Muscle layer of colon (tissue), 2 donors: ENCODE measurements at regions not wholly inside any gene's neighbourhood (a gene's known extent, or its start where the extent isn't known, plus 50 kb on each side); places are given as distances from the start of the nearest gene placed in this dataset.

Experiments
- H3K27ac ChIP-seq: one replicate; pipeline ENCODE4 v1.7.0; 2013; ENCODE audit warnings: low read depth, mild to moderate bottlenecking, low read length, moderate library complexity
- H3K27me3 ChIP-seq, 2 donors: one replicate each; pipeline ENCODE4 v1.7.0; 2013; ENCODE audit warnings: low read length in 2 of 2, mild to moderate bottlenecking in 2 of 2; ENCODE audit not compliant: insufficient read depth in 2 of 2, control insufficient read depth in 1 of 2
- H3K36me3 ChIP-seq: one replicate; pipeline ENCODE4 v1.7.0; 2013; ENCODE audit warnings: mild to moderate bottlenecking, low read length; ENCODE audit not compliant: insufficient read depth
- H3K4me1 ChIP-seq: one replicate; pipeline ENCODE4 v1.7.0; 2013; ENCODE audit warnings: mild to moderate bottlenecking, low read length; ENCODE audit not compliant: insufficient read depth
- H3K4me3 ChIP-seq, 2 donors: one replicate each; pipeline ENCODE4 v1.7.0; 2013; ENCODE audit warnings: low read length in 2 of 2, low read depth in 1 of 2, mild to moderate bottlenecking in 1 of 2, moderate library complexity in 1 of 2
- H3K9ac ChIP-seq: one replicate; pipeline ENCODE4 v1.7.0; 2013; ENCODE audit warnings: low read length
- H3K9me3 ChIP-seq: one replicate; pipeline ENCODE4 v1.7.0; 2013; ENCODE audit warnings: mild to moderate bottlenecking, low read length
- donor health status: abdominal sarcoma.
- donor health status: Adenocarcinoma of cecum.

- Histone ChIP-seq H3K4me3 (no peak overlapping the region), H3K36me3 (no peaks in the 10 kb centered on the region), H3K9ac (no peak overlapping the region), H3K9me3 (no peaks in the 10 kb centered on the region), H3K27me3 (no peaks in the 10 kb centered on the region), H3K4me1 (no peaks in the 10 kb centered on the region), H3K27ac (no peak overlapping the region)
These were observed 419.9 kb downstream of the HAPSTR1 start for GRCh38 chr16:9511389-9511788.

GRCh38 chr16:9516444-9516843, 425.0 kb downstream of the HAPSTR1 start:
- no peaks in the 10 kb centered on the region for H3K9me3 ChIP-seq
- no peaks in the 10 kb centered on the region for H3K27me3 ChIP-seq
- no peaks in the 10 kb centered on the region for H3K36me3 ChIP-seq
- no peak overlapping the region for H3K4me3 ChIP-seq
- no peak overlapping the region for H3K9ac ChIP-seq
- H3K27ac ChIP-seq: no peak overlapping the region
- H3K4me1 ChIP-seq: peaks cover 18% of the 10 kb centered on the region

GRCh38 chr16:9518051-9518450, 426.6 kb downstream of the HAPSTR1 start:
- Histone ChIP-seq H3K27ac (peak overlapping the region; percentile 68), H3K4me3 (no peak overlapping the region), H3K27me3 (no peaks in the 10 kb centered on the region), H3K36me3 (no peaks in the 10 kb centered on the region), H3K9ac (no peak overlapping the region), H3K9me3 (no peaks in the 10 kb centered on the region), H3K4me1 (peaks cover 18% of the 10 kb centered on the region)

GRCh38 chr16:9518581-9518980, 427.1 kb downstream of the HAPSTR1 start:
- H3K4me3 ChIP-seq: no peak overlapping the region
- no peaks in the 10 kb centered on the region for H3K36me3 ChIP-seq
- H3K9me3 ChIP-seq: no peaks in the 10 kb centered on the region
- no peaks in the 10 kb centered on the region for H3K27me3 ChIP-seq
- no peak overlapping the region for H3K9ac ChIP-seq
- peaks cover 18% of the 10 kb centered on the region for H3K4me1 ChIP-seq
- no peak overlapping the region for H3K27ac ChIP-seq

- H3K27me3 ChIP-seq: no peaks in the 10 kb centered on the region
- no peak overlapping the region for H3K27ac ChIP-seq
- peaks cover 18% of the 10 kb centered on the region for H3K4me1 ChIP-seq
- H3K36me3 ChIP-seq: no peaks in the 10 kb centered on the region
- H3K4me3 ChIP-seq: no peak overlapping the region
- no peak overlapping the region for H3K9ac ChIP-seq
- no peaks in the 10 kb centered on the region for H3K9me3 ChIP-seq
These were observed 430.4 kb downstream of the HAPSTR1 start for GRCh38 chr16:9521749-9522370.

- Histone ChIP-seq H3K27ac (no peak overlapping the region), H3K9ac (no peak overlapping the region), H3K27me3 (no peaks in the 10 kb centered on the region), H3K36me3 (no peaks in the 10 kb centered on the region), H3K9me3 (no peaks in the 10 kb centered on the region), H3K4me1 (peaks cover 11% of the 10 kb centered on the region), H3K4me3 (no peak overlapping the region)
These were observed 431.2 kb downstream of the HAPSTR1 start for GRCh38 chr16:9522614-9523013.

- no peak overlapping the region for H3K9ac ChIP-seq
- H3K27ac ChIP-seq: no peak overlapping the region
- H3K4me3 ChIP-seq: no peak overlapping the region
- no peaks in the 10 kb centered on the region for H3K9me3 ChIP-seq
- no peaks in the 10 kb centered on the region for H3K4me1 ChIP-seq
- H3K27me3 ChIP-seq: no peaks in the 10 kb centered on the region
- H3K36me3 ChIP-seq: no peaks in the 10 kb centered on the region
These were observed 432.6 kb downstream of the HAPSTR1 start for GRCh38 chr16:9523994-9524393.

GRCh38 chr16:9525037-9525436, 433.6 kb downstream of the HAPSTR1 start:
- Histone ChIP-seq H3K9ac (no peak overlapping the region), H3K4me1 (no peaks in the 10 kb centered on the region), H3K27me3 (no peaks in the 10 kb centered on the region), H3K9me3 (no peaks in the 10 kb centered on the region), H3K27ac (no peak overlapping the region), H3K4me3 (no peak overlapping the region), H3K36me3 (no peaks in the 10 kb centered on the region)

- H3K9me3 ChIP-seq: no peaks in the 10 kb centered on the region
- H3K36me3 ChIP-seq: no peaks in the 10 kb centered on the region
- no peak overlapping the region for H3K27ac ChIP-seq
- no peaks in the 10 kb centered on the region for H3K27me3 ChIP-seq
- no peak overlapping the region for H3K9ac ChIP-seq
- no peak overlapping the region for H3K4me3 ChIP-seq
- no peaks in the 10 kb centered on the region for H3K4me1 ChIP-seq
These were observed 435.3 kb downstream of the HAPSTR1 start for GRCh38 chr16:9526791-9527190.

GRCh38 chr16:9527976-9528375, 436.5 kb downstream of the HAPSTR1 start:
- Histone ChIP-seq H3K36me3 (no peaks in the 10 kb centered on the region), H3K27me3 (no peaks in the 10 kb centered on the region), H3K4me1 (no peaks in the 10 kb centered on the region), H3K27ac (no peak overlapping the region), H3K9ac (no peak overlapping the region), H3K9me3 (no peaks in the 10 kb centered on the region), H3K4me3 (no peak overlapping the region)

GRCh38 chr16:9528511-9529079, 437.2 kb downstream of the HAPSTR1 start:
- H3K4me1 ChIP-seq: no peaks in the 10 kb centered on the region
- H3K9me3 ChIP-seq: no peaks in the 10 kb centered on the region
- no peak overlapping the region for H3K9ac ChIP-seq
- no peak overlapping the region for H3K4me3 ChIP-seq
- H3K27ac ChIP-seq: no peak overlapping the region
- no peaks in the 10 kb centered on the region for H3K27me3 ChIP-seq
- H3K36me3 ChIP-seq: no peaks in the 10 kb centered on the region

- no peak overlapping the region for H3K9ac ChIP-seq
- no peaks in the 10 kb centered on the region for H3K9me3 ChIP-seq
- H3K27me3 ChIP-seq: no peaks in the 10 kb centered on the region
- H3K4me1 ChIP-seq: peaks cover 6% of the 10 kb centered on the region
- no peak overlapping the region for H3K4me3 ChIP-seq
- no peaks in the 10 kb centered on the region for H3K36me3 ChIP-seq
- no peak overlapping the region for H3K27ac ChIP-seq
These were observed 441.6 kb downstream of the HAPSTR1 start for GRCh38 chr16:9533042-9533441.
